ENCODE measurements at regions not wholly inside any gene's neighbourhood (a gene's known extent, or its start where the extent isn't known, plus 50 kb on each side); places are given as distances from the start of the nearest gene placed in this dataset.
A peak's percentile ranks its signal among the peaks of the same experiment; 100 is the strongest.

GRCh38 chr9:2418619-2419018 lies 203.0 kb upstream of the VLDLR start (continued):
- no peak for TF ChIP-seq TSHZ1 (tag by site-specific recombination; IDR thresholded peaks at IDR 0.05; ENCODE audit: borderline replicate concordance)
- no peak for TF ChIP-seq ZBTB6 (tag by site-specific recombination; IDR thresholded peaks at IDR 0.05)
- TF ChIP-seq PRDM2 (tag by site-specific recombination; IDR thresholded peaks at IDR 0.05; ENCODE audit: borderline replicate concordance), result no peak
- no peak for TF ChIP-seq GLI4 (tag by site-specific recombination; IDR thresholded peaks at IDR 0.05)
- TF ChIP-seq ZNF777 (tag by site-specific recombination; IDR thresholded peaks at IDR 0.05; ENCODE audit: borderline replicate concordance), result no peak
- TF ChIP-seq ZNF140 (tag by site-specific recombination; IDR thresholded peaks at IDR 0.05), result no peak
- TF ChIP-seq ZNF555 (tag by site-specific recombination; conservative IDR thresholded peaks at IDR 0.05), result no peak
- TF ChIP-seq HOXD13 (CRISPR knock-in tag; IDR thresholded peaks at IDR 0.05; ENCODE audit: borderline replicate concordance), result no peak
- peak; percentile 44; the same call in 1 of the 2 replicates for TF ChIP-seq ZIC2 (tag by site-specific recombination; IDR thresholded peaks at IDR 0.05)
- TF ChIP-seq ZNF768 (tag by site-specific recombination; IDR thresholded peaks at IDR 0.05), result no peak
- TF ChIP-seq SP7 (tag by site-specific recombination; IDR thresholded peaks at IDR 0.05), result no peak
- no peak for TF ChIP-seq ZNF501 (tag by site-specific recombination; IDR thresholded peaks at IDR 0.05)
- no peak for TF ChIP-seq ZNF449 (tag by site-specific recombination; IDR thresholded peaks at IDR 0.05)
- TF ChIP-seq ZNF350 (tag by site-specific recombination; IDR thresholded peaks at IDR 0.05), result no peak
- TF ChIP-seq ZBTB44 (tag by site-specific recombination; IDR thresholded peaks at IDR 0.05), result peak; percentile 65; the same call in 1 of the 2 replicates
- no peak for TF ChIP-seq ZNF629 (tag by site-specific recombination; IDR thresholded peaks at IDR 0.05)
- no peak for TF ChIP-seq ZSCAN23 (tag by site-specific recombination; IDR thresholded peaks at IDR 0.05)
- no peak for TF ChIP-seq GLI2 (tag by site-specific recombination; IDR thresholded peaks at IDR 0.05; ENCODE audit: borderline replicate concordance, low read depth)
- TF ChIP-seq YY2 (tag by site-specific recombination; IDR thresholded peaks at IDR 0.05), result no peak
- peak; percentile 76 for TF ChIP-seq FEZF1 (tag by site-specific recombination; IDR thresholded peaks at IDR 0.05)
- no peak for TF ChIP-seq MZF1 (tag by site-specific recombination; IDR thresholded peaks at IDR 0.05; ENCODE audit: borderline replicate concordance)
- TF ChIP-seq ZNF792 (tag by site-specific recombination; IDR thresholded peaks at IDR 0.05), result no peak
- no peak for TF ChIP-seq CTCF (tag by site-specific recombination; IDR thresholded peaks at IDR 0.05)
- no peak for TF ChIP-seq ZNF274 (IDR thresholded peaks at IDR 0.05; ENCODE audit: low read length)
- no peak for TF ChIP-seq ZNF274 (tag by site-specific recombination; IDR thresholded peaks at IDR 0.05; ENCODE audit: borderline replicate concordance)
- TF ChIP-seq ZNF548 (tag by site-specific recombination; IDR thresholded peaks at IDR 0.05), result no peak
